ENCODE measurements at regions not wholly inside any gene's neighbourhood (a gene's known extent, or its start where the extent isn't known, plus 50 kb on each side); places are given as distances from the start of the nearest gene placed in this dataset.

- no TSS peak for BruUV-seq (replicated peaks)
- Histone ChIP-seq H4K91ac (ENCODE audit: insufficient read depth, low read depth, low read length) (no peak overlapping the region), H2BK20ac (ENCODE audit: low read depth, low read length) (no peak overlapping the region), H3K14ac (replicated peaks; ENCODE audit: low read depth, low read length) (no peak overlapping the region), H3K23ac (ENCODE audit: low read depth, low read length) (no peak overlapping the region), H3K9ac (ENCODE audit: low read depth, low read length) (no peak overlapping the region), H3K79me1 (ENCODE audit: low read depth in 1 of 2, low read length in 2 of 2) (no peaks in the 10 kb centered on the region), H3K56ac (ENCODE audit: extremely low read depth, insufficient read depth, low read length) (no peak overlapping the region), H4K5ac (ENCODE audit: low read depth, low read length) (no peak overlapping the region), H3K4me3 (ENCODE audit: insufficient read depth, low read depth, low read length) (no peak overlapping the region), H3K18ac (ENCODE audit: low read depth, low read length) (no peak overlapping the region), H2BK5ac (ENCODE audit: low read depth, low read length, poor library complexity, severe bottlenecking) (no peak overlapping the region), H3K4me1 (ENCODE audit: control insufficient read depth, insufficient read depth, low read length) (no peaks in the 10 kb centered on the region), H3K27ac (ENCODE audit: insufficient read depth, low read length) (no peak overlapping the region), H2AFZ (replicated peaks; ENCODE audit: low read length, poor library complexity) (no peak overlapping the region), H2BK15ac (ENCODE audit: low read depth, low read length) (no peak overlapping the region), H3K9me1 (ENCODE audit: insufficient read depth, low read length) (no peaks in the 10 kb centered on the region), H3K36me3 (ENCODE audit: control insufficient read depth, insufficient read depth, low read length) (no peaks in the 10 kb centered on the region), H4K20me1 (ENCODE audit: insufficient read depth, low read length) (no peaks in the 10 kb centered on the region), H3K9me3 (ENCODE audit: control insufficient read depth, insufficient read depth, low read length) (no peaks in the 10 kb centered on the region), H4K8ac (ENCODE audit: low read depth in 2 of 2, low read length in 2 of 2) (no peak overlapping the region), H2AK9ac (replicated peaks; ENCODE audit: low read depth, low read length, poor library complexity) (no peak overlapping the region), H2BK120ac (ENCODE audit: low read depth, low read length) (no peak overlapping the region), H3K4ac (ENCODE audit: low read depth, low read length) (no peak overlapping the region), H3K27me3 (ENCODE audit: control insufficient read depth, insufficient read depth, low read length) (0 out of 2 replicates have a peak, but pooled peaks cover 2% of the 10 kb centered on the region), H3K4me2 (ENCODE audit: low read depth, low read length) (no peak overlapping the region), H2AK5ac (ENCODE audit: low read depth, low read length) (no peak overlapping the region)
- ATAC-seq (ENCODE audit: low read depth) (no peak), DNase-seq (no peak)
- ChIA-PET POLR2A (ENCODE audit: unreplicated experiment) (no interaction called here), CTCF (no interaction called here)
- in situ Hi-C loops (cut with MboI; ENCODE audit: low sequenced_read_pairs) = no loop called here
- intact Hi-C loops (cut with micrococcal nuclease) = loop anchor here (10.0 kb wide), 1 partner anchor 512 kb away; no protein-coding TSS in a partner anchor
- WGBS, 2 experiments (ENCODE audit: extremely low coverage in 2 of 2, insufficient read length in 1 of 2) = 100% methylated on average over 1 of the region's 8 CpGs; no CpG with 5 or more reads in 1 of the 2 experiments
- TF ChIP-seq FOS (IDR thresholded peaks at IDR 0.05; ENCODE audit: low read depth, low read length) = no peak
- TF ChIP-seq MAZ (IDR thresholded peaks at IDR 0.05; ENCODE audit: borderline replicate concordance, low read depth, low read length) = no peak
- no peak for TF ChIP-seq SMC3 (IDR thresholded peaks at IDR 0.05; ENCODE audit: low read depth, low read length)
- no peak for TF ChIP-seq POLR2A (IDR thresholded peaks at IDR 0.05; ENCODE audit: low read depth, low read length)
- no peak for TF ChIP-seq CHD1 (IDR thresholded peaks at IDR 0.05; ENCODE audit: low read depth, low read length)
- dilution Hi-C loops (cut with HindIII; ENCODE audit: low sequenced_read_pairs, unreplicated experiment) = no loop called here
Observed at GRCh38 chr13:21762512-21762911, 91.6 kb downstream of the FGF9 start.
